Fibroblast of lung (primary cell): ENCODE measurements at regions not wholly inside any gene's neighbourhood (a gene's known extent, or its start where the extent isn't known, plus 50 kb on each side); places are given as distances from the start of the nearest gene placed in this dataset.

Experiments
- EZH2 ChIP-seq: IDR thresholded peaks from 2 replicates; pipeline ENCODE4 v1.5.1; 2012; ENCODE audit warnings: low read length, control low read depth, mild to moderate bottlenecking; ENCODE audit errors: missing control alignments
- TF ChIP-seq, protein P1 (sequence below), 2 donors: IDR thresholded peaks in 1 of 2; conservative IDR thresholded peaks in 1 of 2; 1 replicate in 1 of 2; 2 replicates in 1 of 2; pipeline ENCODE4 v1.5.1; 2011 to 2012; ENCODE audit warnings: low read length in 2 of 2, control low read depth in 1 of 2, inconsistent platforms in 1 of 2, low read depth in 1 of 2, mild to moderate bottlenecking in 1 of 2

DNA sequence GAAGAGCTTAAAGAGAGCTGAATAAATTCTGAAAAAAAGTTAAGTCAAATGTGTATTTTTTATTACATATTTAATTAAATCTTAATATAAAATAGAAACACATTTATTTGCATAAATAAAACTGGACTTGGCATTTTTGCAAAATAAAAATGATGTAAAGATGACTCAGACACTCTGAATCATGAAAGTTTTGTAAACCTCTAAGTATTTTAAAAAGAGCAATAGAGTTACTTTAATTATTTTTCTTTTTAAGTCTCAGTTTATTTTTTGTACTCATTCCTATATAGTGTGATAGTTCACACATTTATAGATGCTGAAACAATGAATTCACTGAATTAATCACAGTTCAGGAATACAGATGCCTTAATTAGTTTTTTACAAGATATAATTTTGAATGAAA lies 109.9 kb upstream of the DTNA start:
- TF ChIP-seq, protein P1, sequence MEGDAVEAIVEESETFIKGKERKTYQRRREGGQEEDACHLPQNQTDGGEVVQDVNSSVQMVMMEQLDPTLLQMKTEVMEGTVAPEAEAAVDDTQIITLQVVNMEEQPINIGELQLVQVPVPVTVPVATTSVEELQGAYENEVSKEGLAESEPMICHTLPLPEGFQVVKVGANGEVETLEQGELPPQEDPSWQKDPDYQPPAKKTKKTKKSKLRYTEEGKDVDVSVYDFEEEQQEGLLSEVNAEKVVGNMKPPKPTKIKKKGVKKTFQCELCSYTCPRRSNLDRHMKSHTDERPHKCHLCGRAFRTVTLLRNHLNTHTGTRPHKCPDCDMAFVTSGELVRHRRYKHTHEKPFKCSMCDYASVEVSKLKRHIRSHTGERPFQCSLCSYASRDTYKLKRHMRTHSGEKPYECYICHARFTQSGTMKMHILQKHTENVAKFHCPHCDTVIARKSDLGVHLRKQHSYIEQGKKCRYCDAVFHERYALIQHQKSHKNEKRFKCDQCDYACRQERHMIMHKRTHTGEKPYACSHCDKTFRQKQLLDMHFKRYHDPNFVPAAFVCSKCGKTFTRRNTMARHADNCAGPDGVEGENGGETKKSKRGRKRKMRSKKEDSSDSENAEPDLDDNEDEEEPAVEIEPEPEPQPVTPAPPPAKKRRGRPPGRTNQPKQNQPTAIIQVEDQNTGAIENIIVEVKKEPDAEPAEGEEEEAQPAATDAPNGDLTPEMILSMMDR (conservative IDR thresholded peaks at IDR 0.05 in 1 of 2, IDR thresholded peaks at IDR 0.05 in 1 of 2; ENCODE audit: low read depth in 1 of 2, low read length in 2 of 2), result no peak
- no peak for TF ChIP-seq EZH2
